Astrocyte (in vitro differentiated cells and primary cell): ENCODE measurements at regions not wholly inside any gene's neighbourhood (a gene's known extent, or its start where the extent isn't known, plus 50 kb on each side); places are given as distances from the start of the nearest gene placed in this dataset.

Experiments
- EZH2 ChIP-seq: IDR thresholded peaks from 2 replicates; pipeline ENCODE4 v1.6.1; 2012; ENCODE audit warnings: mild to moderate bottlenecking, low read length, inconsistent platforms; ENCODE audit not compliant: insufficient read depth
- TF ChIP-seq, protein P1 (sequence below): IDR thresholded peaks from 2 replicates; pipeline ENCODE4 v1.5.1; 2011; ENCODE audit warnings: low read depth, mild to moderate bottlenecking, inconsistent platforms, low read length, moderate library complexity; ENCODE audit not compliant: insufficient read depth

DNA sequence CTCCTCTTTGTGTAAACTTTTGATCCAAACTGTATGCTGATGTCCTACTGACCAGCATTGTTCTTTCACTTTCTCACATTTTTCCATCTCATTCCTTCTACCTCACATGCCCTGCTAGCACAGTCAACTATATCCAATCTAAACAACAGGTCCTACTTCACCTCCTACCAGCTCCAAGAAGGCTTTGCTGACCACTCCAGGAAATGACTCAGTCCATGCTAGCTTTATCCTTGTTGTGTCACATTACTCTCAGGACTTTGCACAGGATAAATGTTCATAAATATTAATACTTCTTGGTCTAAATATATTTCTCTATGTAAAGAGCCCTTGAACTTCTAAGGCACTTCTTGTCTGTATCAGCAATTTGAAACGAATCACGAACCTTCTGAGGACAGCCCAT lies 64.9 kb upstream of the PCED1B start:
- TF ChIP-seq, protein P1, sequence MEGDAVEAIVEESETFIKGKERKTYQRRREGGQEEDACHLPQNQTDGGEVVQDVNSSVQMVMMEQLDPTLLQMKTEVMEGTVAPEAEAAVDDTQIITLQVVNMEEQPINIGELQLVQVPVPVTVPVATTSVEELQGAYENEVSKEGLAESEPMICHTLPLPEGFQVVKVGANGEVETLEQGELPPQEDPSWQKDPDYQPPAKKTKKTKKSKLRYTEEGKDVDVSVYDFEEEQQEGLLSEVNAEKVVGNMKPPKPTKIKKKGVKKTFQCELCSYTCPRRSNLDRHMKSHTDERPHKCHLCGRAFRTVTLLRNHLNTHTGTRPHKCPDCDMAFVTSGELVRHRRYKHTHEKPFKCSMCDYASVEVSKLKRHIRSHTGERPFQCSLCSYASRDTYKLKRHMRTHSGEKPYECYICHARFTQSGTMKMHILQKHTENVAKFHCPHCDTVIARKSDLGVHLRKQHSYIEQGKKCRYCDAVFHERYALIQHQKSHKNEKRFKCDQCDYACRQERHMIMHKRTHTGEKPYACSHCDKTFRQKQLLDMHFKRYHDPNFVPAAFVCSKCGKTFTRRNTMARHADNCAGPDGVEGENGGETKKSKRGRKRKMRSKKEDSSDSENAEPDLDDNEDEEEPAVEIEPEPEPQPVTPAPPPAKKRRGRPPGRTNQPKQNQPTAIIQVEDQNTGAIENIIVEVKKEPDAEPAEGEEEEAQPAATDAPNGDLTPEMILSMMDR, result no peak
- TF ChIP-seq EZH2, result no peak
